ENCODE measurements at regions not wholly inside any gene's neighbourhood (a gene's known extent, or its start where the extent isn't known, plus 50 kb on each side); places are given as distances from the start of the nearest gene placed in this dataset.

- H3K36me3 ChIP-seq (ENCODE audit: control insufficient read depth, insufficient read depth, low read length), result no peaks in the 10 kb centered on the region
These were observed 57.2 kb upstream of the GGTLC1 start for GRCh38 chr20:24045621-24046318.

GRCh38 chr20:24043294-24043693 lies 54.7 kb upstream of the GGTLC1 start:
- Histone ChIP-seq H3K27ac (ENCODE audit: low read length) (no peak overlapping the region), H3K36me3 (ENCODE audit: control insufficient read depth, insufficient read depth, low read length) (no peaks in the 10 kb centered on the region), H3K9me3 (ENCODE audit: control insufficient read depth, insufficient read depth, low read depth, low read length) (no peaks in the 10 kb centered on the region), H3K27me3 (ENCODE audit: control insufficient read depth, insufficient read depth, low read length) (no peaks in the 10 kb centered on the region), H3K4me3 (ENCODE audit: low read depth in 2 of 2, low read length in 2 of 2) (no peak overlapping the region), H3K4me1 (ENCODE audit: control insufficient read depth, insufficient read depth, low read length) (no peaks in the 10 kb centered on the region)
- ChIA-PET CTCF (no interaction called here), POLR2A (no interaction called here)
- intact Hi-C loops (cut with micrococcal nuclease; ENCODE audit: unreplicated experiment) (no loop called here), in situ Hi-C loops (cut with HindIII; ENCODE audit: low pct_unique_long_range_greater_than_20kb, low sequenced_read_pairs) (no loop called here)
- ATAC-seq (no peak), DNase-seq (ENCODE audit: low read depth, low spot score) (no peak)
- BruUV-seq (replicated peaks), result no TSS peak
- TF ChIP-seq POLR2AphosphoS5 (IDR thresholded peaks at IDR 0.05; ENCODE audit: low read depth, low read length) (no peak), CTCF (IDR thresholded peaks at IDR 0.05) (no peak), SIN3A (IDR thresholded peaks at IDR 0.05; ENCODE audit: borderline replicate concordance, insufficient read depth, low read depth, low read length) (no peak), TCF7L2 (IDR thresholded peaks at IDR 0.05; ENCODE audit: low read depth, low read length) (no peak), REST (IDR thresholded peaks at IDR 0.05; ENCODE audit: insufficient read depth in 1 of 2, low read depth in 2 of 2, low read length in 1 of 2) (no peak)

More at GRCh38 chr20:24045621-24046318, 57.2 kb upstream of the GGTLC1 start:
- no peak overlapping the region for H3K4me3 ChIP-seq (ENCODE audit: low read depth in 2 of 2, low read length in 2 of 2)
- ATAC-seq (no peak), DNase-seq (ENCODE audit: low read depth, low spot score) (no peak)
- no peaks in the 10 kb centered on the region for H3K4me1 ChIP-seq (ENCODE audit: control insufficient read depth, insufficient read depth, low read length)
- H3K27ac ChIP-seq (ENCODE audit: low read length), result no peak overlapping the region
- ChIA-PET CTCF (no interaction called here), POLR2A (no interaction called here)
- intact Hi-C loops (cut with micrococcal nuclease; ENCODE audit: unreplicated experiment), result no loop called here
- H3K27me3 ChIP-seq (ENCODE audit: control insufficient read depth, insufficient read depth, low read length), result no peaks in the 10 kb centered on the region
- no peak for TF ChIP-seq TCF7L2 (IDR thresholded peaks at IDR 0.05; ENCODE audit: low read depth, low read length)
- no peak for TF ChIP-seq POLR2AphosphoS5 (IDR thresholded peaks at IDR 0.05; ENCODE audit: low read depth, low read length)
- TF ChIP-seq CTCF (IDR thresholded peaks at IDR 0.05), result no peak
- TF ChIP-seq SIN3A (IDR thresholded peaks at IDR 0.05; ENCODE audit: borderline replicate concordance, insufficient read depth, low read depth, low read length), result no peak
- TF ChIP-seq REST (IDR thresholded peaks at IDR 0.05; ENCODE audit: insufficient read depth in 1 of 2, low read depth in 2 of 2, low read length in 1 of 2), result no peak
- BruUV-seq (replicated peaks), result no TSS peak
- H3K9me3 ChIP-seq (ENCODE audit: control insufficient read depth, insufficient read depth, low read depth, low read length), result no peaks in the 10 kb centered on the region
- in situ Hi-C loops (cut with HindIII; ENCODE audit: low pct_unique_long_range_greater_than_20kb, low sequenced_read_pairs), result no loop called here
